ENCODE measurements at regions not wholly inside any gene's neighbourhood (a gene's known extent, or its start where the extent isn't known, plus 50 kb on each side); places are given as distances from the start of the nearest gene placed in this dataset.

GRCh38 chr3:191543897-191544296 is 82.9 kb downstream of the PYDC2 start:
- TF ChIP-seq CTCF (IDR thresholded peaks at IDR 0.05; ENCODE audit: low read depth, low read length) (no peak), EZH2phosphoT487 (IDR thresholded peaks at IDR 0.05; ENCODE audit: low read depth) (no peak)

Measured in OCI-LY3 (cell line).